HG02981 (cell line): ENCODE measurements at regions not wholly inside any gene's neighbourhood (a gene's known extent, or its start where the extent isn't known, plus 50 kb on each side); places are given as distances from the start of the nearest gene placed in this dataset.
"Not testable (repeated sequence)": the region's sequence is repeated elsewhere in the genome, so short reads cannot be mapped to it uniquely, and the experiment has no call there.

Experiments used
- ATAC-seq: cut with Tn5 transposase; IDR thresholded peaks from one replicate; pipeline ENCODE4 v1.9.1; 2021; ENCODE audit warnings: mild to moderate bottlenecking, moderate library complexity; ENCODE audit not compliant: unreplicated experiment

- not testable (repeated sequence) for ATAC-seq
Measured at GRCh38 chr16:7865393-7865792, 532.7 kb downstream of the RBFOX1 start.

GRCh38 chr16:7861891-7862582, 529.4 kb downstream of the RBFOX1 start:
- no peak for ATAC-seq

- no peak for ATAC-seq
Measured at GRCh38 chr16:7853197-7853596, 520.6 kb downstream of the RBFOX1 start.

GRCh38 chr16:7849841-7850240, 517.2 kb downstream of the RBFOX1 start:
- ATAC-seq = no peak

- ATAC-seq = no peak
Measured at GRCh38 chr16:7843261-7843660, 510.6 kb downstream of the RBFOX1 start.

GRCh38 chr16:7839568-7839967, 506.9 kb downstream of the RBFOX1 start:
- ATAC-seq = no peak

GRCh38 chr16:7834771-7835431, 502.3 kb downstream of the RBFOX1 start:
- no peak for ATAC-seq

GRCh38 chr16:7820816-7821215, 488.2 kb downstream of the RBFOX1 start:
- no peak for ATAC-seq

GRCh38 chr16:7805686-7806396, 473.2 kb downstream of the RBFOX1 start:
- ATAC-seq = no peak

- no peak for ATAC-seq
Measured at GRCh38 chr16:7804635-7805195, 472.1 kb downstream of the RBFOX1 start.

- ATAC-seq = no peak
Measured at GRCh38 chr16:7792346-7792745, 459.7 kb downstream of the RBFOX1 start.

- no peak for ATAC-seq
Measured at GRCh38 chr16:7791028-7791590, 458.5 kb downstream of the RBFOX1 start.

GRCh38 chr16:7775072-7775488, 442.4 kb downstream of the RBFOX1 start:
- ATAC-seq = no peak

- no peak for ATAC-seq
Measured at GRCh38 chr16:7772722-7773121, 440.1 kb downstream of the RBFOX1 start.

- ATAC-seq = not testable (repeated sequence)
Measured at GRCh38 chr16:7769091-7769490, 436.4 kb downstream of the RBFOX1 start.

- no peak for ATAC-seq
Measured at GRCh38 chr16:7765079-7765550, 432.5 kb downstream of the RBFOX1 start.

GRCh38 chr16:7763111-7763510, 430.5 kb downstream of the RBFOX1 start:
- ATAC-seq = no peak
